ENCODE measurements at regions not wholly inside any gene's neighbourhood (a gene's known extent, or its start where the extent isn't known, plus 50 kb on each side); places are given as distances from the start of the nearest gene placed in this dataset.

DNA sequence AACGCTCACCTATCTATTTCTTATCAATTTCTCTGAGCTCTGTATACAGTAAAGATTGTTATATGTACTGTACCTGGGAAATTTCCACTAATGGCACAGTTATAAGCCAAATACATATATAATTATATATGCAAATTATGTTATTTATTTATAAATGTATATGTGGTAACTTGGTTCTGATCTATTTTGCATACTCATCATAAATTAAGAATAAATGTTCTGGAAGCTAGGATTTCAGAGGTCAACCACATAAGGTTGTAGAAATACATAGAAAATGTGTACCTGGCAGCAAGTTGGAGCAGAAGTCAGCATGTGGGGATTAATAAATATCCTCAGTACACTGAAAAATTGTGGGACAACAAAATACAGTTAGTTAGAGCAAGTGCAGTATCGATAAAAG lies 353.7 kb upstream of the ZNF521 start:
- no peak for DNase-seq

GRCh38 chr18:25704494-25704893 lies 352.5 kb upstream of the ZNF521 start:
- DNase-seq = no peak

DNA sequence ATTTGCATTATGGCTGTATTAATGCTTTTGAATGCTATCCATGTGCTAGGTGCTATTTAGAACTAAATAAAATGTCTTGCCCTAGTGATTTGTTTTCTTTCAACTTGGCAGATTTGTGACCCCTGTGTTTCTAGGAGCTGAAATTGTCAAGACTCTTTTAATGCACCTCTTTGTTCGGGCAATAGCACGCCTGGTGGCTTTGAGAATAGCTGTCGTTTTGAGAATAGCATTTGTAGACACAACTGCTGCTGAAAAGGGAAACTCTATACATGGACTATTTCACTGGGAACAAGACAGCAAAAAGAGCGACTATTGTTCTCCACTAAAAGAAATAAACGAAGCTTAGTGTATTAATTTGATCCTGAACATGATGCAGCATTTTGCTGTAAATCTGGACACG lies 352.1 kb upstream of the ZNF521 start:
- no peak for DNase-seq

DNA sequence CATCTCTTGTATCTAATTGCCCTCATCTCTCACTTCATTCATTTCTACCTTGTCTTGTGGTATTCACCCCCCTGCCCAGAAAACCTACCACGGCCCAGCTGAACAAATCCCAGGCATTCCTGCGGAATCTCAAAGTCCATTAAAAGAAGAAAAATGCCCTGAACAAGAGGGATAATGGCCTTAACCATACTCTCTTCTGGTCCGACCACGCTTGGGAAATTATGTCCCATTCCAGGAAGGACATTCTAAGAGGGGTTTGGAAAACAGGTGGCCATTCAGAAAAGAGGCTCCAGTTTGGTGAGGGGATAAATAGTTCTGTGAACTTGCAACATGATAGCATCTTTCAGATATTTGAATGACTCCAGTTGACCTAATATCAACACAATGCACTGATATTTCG lies 349.9 kb upstream of the ZNF521 start:
- DNase-seq = no peak

DNA sequence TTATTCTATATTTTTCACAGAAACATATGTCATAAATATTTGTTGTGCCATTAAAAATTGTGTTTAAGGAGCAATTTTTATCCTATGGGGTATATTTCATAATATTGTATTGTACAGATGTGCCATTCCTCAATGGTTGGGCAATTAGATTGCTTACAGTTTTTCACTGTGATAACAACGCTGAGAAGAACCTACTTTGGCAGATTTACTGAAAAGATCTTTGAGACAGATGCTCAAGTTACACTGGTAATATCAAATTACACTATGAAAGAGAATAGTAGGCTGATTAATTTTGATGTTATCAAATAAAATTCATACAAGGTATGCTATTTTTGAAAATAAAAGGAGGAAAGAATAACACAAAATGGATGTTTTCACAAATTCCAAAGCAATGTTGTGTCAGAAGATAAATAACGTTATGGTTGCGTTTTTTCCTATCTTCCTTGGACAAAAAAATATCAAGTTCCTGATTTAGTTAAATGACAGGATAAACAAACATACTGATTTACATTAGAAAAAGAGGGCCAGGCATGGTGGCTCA lies 335.1 kb upstream of the ZNF521 start:
- no peak for DNase-seq

DNA sequence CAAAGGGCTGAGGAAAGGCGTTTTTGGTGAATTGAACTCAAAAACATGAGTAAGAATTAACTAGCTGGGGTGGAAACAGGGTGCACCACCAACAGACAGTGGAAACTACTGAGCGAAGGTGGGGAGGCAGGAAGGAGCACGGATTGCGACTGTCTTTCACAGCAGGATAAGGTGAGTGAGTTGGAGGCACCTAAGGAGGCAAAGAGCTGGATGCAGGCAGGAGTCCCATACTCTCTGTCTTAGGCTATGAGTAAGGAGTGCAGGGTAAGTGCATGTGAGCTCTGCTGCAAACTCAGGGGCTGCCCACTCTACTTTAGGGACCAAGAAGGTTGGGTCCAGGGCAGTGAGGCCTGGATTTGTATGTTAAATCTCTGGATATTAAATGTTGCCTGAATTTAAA lies 333.1 kb upstream of the ZNF521 start:
- no peak for DNase-seq

DNA sequence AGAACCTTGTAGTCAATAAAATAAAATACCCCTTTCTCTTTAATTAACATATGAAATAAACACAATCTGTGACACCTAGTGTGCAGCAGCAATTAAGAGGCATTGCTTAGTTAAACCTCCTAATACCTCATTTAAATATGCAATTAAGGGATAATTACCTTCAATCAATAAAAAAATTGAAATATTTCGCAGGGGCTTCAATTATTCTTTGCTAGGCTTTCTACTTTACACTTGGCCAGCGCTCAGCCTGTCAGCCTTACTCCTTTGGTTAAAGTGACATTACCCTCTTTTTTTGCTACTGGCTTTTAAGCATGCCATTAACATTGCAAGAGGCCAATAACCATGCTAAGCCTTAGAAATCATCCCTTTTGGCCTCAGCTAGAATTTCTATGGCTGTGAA lies 327.5 kb upstream of the ZNF521 start:
- no peak for DNase-seq

DNA sequence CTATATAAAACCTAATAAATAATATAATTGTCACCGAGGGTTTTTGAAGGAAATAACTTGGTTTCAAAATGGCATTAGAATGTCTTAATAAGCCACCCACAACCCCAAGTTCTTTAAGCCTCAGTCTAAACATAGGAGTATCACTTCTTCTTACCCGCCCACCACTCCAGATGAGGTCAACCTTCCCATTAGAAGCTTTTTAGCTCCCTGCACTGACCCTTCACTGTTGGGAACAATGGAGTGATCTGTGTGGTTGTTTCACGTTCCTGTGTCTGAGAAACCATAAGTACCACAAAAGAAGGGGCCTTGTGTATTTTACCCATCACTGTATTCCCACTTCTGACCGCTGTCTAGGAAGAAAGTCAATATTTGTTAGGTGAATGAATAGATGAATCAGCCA lies 326.3 kb upstream of the ZNF521 start:
- DNase-seq = no peak

DNA sequence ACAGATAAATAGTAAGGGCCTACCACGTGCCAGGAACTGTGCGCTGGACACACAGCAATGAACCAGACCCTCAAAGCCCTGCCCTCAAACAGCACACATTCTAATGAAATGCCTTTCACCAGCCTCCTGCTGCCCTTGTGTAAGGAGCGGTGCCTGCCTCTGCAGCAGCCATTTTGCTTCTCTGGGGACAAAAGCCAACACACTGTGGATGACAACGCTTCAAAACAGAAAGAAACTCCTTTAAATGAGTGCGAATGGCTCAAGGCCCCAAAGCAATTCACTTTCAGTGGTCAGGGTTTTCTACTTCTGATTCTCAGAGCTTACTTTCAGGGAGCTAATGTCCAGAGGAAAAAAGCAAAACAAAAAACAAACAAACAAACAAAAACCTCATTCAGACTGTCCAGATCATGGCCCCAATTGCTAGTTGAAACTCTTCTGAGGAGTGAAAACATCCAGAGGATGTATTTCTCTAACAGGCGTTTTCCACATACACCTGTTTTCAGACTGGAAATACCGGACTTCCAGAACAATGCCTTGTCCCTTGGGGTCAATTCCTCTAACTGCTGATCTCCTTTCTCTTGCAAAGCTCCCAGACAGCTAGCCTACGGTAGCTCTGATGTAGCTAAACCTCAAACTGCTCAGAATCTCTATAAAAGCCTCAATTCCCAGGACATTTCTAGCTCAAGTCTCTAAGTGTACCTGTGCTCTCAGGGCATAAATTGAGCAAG lies 323.3 kb upstream of the ZNF521 start:
- DNase-seq = no peak

DNA sequence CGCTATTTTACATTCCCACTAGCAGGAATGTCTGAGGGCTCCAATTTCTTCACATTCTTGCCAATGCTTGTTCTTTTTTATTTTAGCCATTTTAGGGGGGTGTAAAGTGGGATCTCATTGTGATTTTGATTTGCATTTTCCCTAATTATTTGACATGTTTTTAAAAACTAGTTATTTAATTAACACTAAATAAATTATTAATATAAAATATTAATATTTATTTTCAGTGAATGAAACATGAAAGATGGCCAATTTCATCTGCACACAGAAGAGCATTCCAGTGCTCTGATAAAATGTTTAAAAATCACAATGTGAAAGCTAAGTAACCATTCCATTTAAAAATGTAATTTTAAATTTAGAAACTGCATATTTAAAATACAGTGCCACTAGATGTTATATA lies 322.2 kb upstream of the ZNF521 start:
- DNase-seq = no peak

GRCh38 chr18:25672490-25672889 lies 320.5 kb upstream of the ZNF521 start:
- no peak for DNase-seq

DNA sequence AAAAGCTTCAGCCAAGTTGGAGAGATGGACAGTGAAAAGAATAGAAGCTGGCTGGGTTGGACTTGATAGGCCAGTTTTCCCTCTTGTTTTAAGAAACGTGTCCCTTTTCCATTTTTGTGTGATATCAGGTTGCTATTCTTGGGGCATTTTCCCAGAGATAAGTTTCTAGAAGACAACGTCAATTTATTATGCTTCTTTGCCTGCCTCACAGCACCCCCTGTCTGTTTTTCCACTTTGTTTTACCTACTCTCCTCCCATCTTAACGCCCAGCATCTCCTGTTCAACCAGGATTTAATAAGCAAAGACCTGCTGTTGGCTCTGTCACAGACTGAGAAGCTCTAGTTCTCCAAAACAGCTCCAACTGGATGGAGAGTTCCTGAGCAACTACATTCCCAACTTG lies 317.8 kb upstream of the ZNF521 start:
- no peak for DNase-seq

- no peak for DNase-seq
Measured at GRCh38 chr18:25662272-25662671, 310.3 kb upstream of the ZNF521 start.

GRCh38 chr18:25661831-25662230 lies 309.9 kb upstream of the ZNF521 start:
- no peak for DNase-seq

DNA sequence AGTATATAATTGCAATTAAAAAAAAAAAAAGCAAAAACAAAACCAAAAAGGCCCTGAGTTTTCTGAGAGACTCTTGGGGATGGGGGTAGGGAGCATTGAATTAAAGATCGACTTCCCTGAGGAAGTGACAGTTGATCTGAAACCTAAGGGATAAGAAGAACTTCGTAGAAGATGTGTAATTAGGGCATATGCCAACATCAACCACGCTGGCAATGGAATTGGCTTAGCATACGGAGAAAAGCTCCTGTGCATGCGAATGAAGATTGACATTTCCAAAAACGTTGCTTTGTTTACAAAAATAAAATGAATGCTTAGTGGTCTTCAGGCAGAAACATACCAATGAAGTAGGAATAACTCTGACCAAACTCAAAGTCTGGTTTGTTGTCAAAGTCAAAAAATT lies 307.6 kb upstream of the ZNF521 start:
- no peak for DNase-seq

GRCh38 chr18:25658476-25658875 lies 306.5 kb upstream of the ZNF521 start:
- no peak for DNase-seq

GRCh38 chr18:25651553-25651952 lies 299.6 kb upstream of the ZNF521 start:
- no peak for DNase-seq

- DNase-seq = no peak
Measured at GRCh38 chr18:25650201-25650941, 298.4 kb upstream of the ZNF521 start.

GRCh38 chr18:25648716-25649260 lies 296.8 kb upstream of the ZNF521 start:
- no peak for DNase-seq

- no peak for DNase-seq
Measured at GRCh38 chr18:25647404-25647803, 295.4 kb upstream of the ZNF521 start.

GRCh38 chr18:25646971-25647370 lies 295.0 kb upstream of the ZNF521 start:
- no peak for DNase-seq

- no peak for DNase-seq
Measured at GRCh38 chr18:25639596-25639995, 287.6 kb upstream of the ZNF521 start.

DNA sequence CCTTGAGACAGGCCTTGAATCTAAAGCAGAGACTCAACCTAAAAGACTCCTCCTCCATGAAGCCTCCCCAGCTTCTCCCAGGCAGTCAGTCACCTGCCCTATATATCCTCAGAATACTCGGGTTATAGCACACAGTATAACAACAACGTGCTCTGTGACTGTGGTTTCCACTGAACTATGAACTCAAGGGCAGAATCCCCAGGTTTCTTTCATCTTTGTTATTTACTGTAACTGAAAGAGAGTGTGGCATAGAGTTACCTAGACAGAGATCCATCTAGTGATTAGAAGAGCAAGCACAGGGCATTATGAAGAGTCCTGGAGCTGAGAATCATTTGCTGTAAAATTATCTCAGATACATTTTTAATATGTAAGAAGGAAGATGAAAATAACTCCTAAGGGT lies 281.6 kb upstream of the ZNF521 start:
- no peak for DNase-seq

DNA sequence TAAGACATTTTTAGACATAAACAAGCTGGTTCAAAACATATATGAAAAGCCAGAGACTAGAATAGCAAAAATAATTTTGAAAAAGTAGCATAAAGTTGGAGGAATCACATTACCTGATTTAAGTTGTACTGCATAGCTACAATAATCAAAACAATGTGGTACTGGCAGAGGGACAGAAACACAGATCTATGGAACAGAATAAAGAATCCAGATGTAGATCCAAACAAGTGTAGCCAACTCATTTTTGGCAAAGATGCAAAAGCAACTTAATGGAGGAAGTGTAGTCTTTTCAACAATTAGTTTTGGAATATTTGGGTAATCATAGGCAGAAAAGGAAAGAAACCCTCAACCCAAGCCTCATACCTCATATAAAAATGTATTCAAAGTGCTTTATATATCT lies 278.7 kb upstream of the ZNF521 start:
- no peak for DNase-seq

Measured in RPMI8226 (cell line).